Neural progenitor cell (in vitro differentiated cells): ENCODE measurements at regions not wholly inside any gene's neighbourhood (a gene's known extent, or its start where the extent isn't known, plus 50 kb on each side); places are given as distances from the start of the nearest gene placed in this dataset.

Experiments
- EZH2phosphoT487 ChIP-seq: fragments of 200-600 bp; sonication (generic); IDR thresholded peaks from 2 replicates; pipeline ENCODE4 v1.6.1; 2017; ENCODE audit warnings: antibody characterized with exemption
- TF ChIP-seq, protein P1 (sequence below): fragments of 200-600 bp; sonication (generic); IDR thresholded peaks from 2 replicates; pipeline ENCODE4 v1.5.1; 2017; ENCODE audit warnings: antibody characterized with exemption, mild to moderate bottlenecking

DNA sequence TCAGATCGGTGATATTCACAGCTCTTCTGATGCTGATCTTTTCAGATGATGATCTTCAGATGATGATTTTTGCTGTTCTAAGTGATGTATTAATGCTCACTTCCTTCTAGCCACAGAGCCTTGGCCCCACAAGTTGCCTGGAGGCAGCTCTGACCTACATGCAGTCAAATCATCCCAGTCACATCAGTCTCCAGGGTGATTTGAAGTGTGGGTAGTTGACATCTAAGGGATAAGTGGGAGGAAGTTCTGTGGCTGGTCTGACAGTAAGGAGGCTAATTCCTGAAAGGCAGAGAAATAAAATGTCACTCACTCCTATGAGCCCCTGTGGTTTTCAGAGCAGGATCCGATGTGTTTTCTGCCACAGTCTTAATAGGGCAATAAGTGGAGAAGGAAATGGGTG, 79.8 kb upstream of the RPL34 start:
- TF ChIP-seq EZH2phosphoT487, result no peak
- TF ChIP-seq, protein P1, sequence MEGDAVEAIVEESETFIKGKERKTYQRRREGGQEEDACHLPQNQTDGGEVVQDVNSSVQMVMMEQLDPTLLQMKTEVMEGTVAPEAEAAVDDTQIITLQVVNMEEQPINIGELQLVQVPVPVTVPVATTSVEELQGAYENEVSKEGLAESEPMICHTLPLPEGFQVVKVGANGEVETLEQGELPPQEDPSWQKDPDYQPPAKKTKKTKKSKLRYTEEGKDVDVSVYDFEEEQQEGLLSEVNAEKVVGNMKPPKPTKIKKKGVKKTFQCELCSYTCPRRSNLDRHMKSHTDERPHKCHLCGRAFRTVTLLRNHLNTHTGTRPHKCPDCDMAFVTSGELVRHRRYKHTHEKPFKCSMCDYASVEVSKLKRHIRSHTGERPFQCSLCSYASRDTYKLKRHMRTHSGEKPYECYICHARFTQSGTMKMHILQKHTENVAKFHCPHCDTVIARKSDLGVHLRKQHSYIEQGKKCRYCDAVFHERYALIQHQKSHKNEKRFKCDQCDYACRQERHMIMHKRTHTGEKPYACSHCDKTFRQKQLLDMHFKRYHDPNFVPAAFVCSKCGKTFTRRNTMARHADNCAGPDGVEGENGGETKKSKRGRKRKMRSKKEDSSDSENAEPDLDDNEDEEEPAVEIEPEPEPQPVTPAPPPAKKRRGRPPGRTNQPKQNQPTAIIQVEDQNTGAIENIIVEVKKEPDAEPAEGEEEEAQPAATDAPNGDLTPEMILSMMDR, result no peak
